AG04449 (cell line): ENCODE measurements at regions not wholly inside any gene's neighbourhood (a gene's known extent, or its start where the extent isn't known, plus 50 kb on each side); places are given as distances from the start of the nearest gene placed in this dataset.
"Not testable (repeated sequence)": the region's sequence is repeated elsewhere in the genome, so short reads cannot be mapped to it uniquely, and the experiment has no call there.

ENCODE experiments used
- CTCF ChIA-PET: fragments of 350-600 bp; formaldehyde crosslinking; extraction: SDS; loops from one replicate; lab custom pipeline; 2021; ENCODE audit warnings: antibody characterized with exemption; lab: Yijun Ruan, JAX
- POLR2A ChIA-PET: fragments of 400-600, 350-600 bp; formaldehyde crosslinking; extraction: SDS; loops from one replicate; lab custom pipeline; 2020; ENCODE audit warnings: antibody characterized with exemption, inconsistent platforms; lab: Yijun Ruan, JAX
- DNase-seq: peaks from one replicate; pipeline ENCODE4 v3.0.0-alpha.2; 2010; ENCODE audit warnings: low read depth, low spot score
- H3K4me3 ChIP-seq: 2 replicates; pipeline ENCODE4 v1.5.1; 2011; ENCODE audit warnings: low read depth, mild to moderate bottlenecking, control low read depth, low read length
- TF ChIP-seq, protein P1 (sequence below): IDR thresholded peaks from one replicate; pipeline ENCODE4 v1.5.1; 2011; ENCODE audit warnings: mild to moderate bottlenecking, moderate library complexity, low read length, control low read depth, inconsistent platforms; ENCODE audit not compliant: insufficient read depth; ENCODE audit errors: missing control alignments

DNA sequence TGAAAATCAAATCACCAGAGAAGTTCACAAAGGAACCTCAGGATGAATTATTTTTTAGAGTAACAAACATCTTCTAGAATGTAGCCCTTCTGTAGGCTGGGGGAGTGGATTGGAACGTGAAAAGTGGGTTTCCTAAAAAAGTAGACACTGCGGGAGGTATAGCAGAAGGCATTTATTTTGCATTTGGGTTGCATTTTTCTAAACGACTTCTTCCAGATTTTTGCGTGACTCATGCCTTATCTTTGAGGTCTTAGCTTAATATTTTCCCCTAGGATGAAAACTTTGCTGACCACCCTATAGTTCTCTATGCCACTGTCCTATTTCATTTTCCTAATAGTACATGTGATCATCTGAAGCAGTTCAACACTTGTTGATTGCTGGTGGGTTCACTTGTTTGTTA lies 112.7 kb upstream of the JCAD start:
- DNase-seq, result no peak
- POLR2A ChIA-PET, result interaction anchor here (0.8 to 2.1 kb wide), 4 partner anchors 10 to 161 kb away, joined by 3 to 34 read pairs (median 6); partner anchors contain the start of gene JCAD
- CTCF ChIA-PET, result interaction anchor here (1.2 to 1.8 kb wide), 2 partner anchors 20 to 173 kb away, joined by 3 to 4 read pairs; no protein-coding TSS in a partner anchor
- no peak overlapping the region for H3K4me3 ChIP-seq
- TF ChIP-seq, protein P1, sequence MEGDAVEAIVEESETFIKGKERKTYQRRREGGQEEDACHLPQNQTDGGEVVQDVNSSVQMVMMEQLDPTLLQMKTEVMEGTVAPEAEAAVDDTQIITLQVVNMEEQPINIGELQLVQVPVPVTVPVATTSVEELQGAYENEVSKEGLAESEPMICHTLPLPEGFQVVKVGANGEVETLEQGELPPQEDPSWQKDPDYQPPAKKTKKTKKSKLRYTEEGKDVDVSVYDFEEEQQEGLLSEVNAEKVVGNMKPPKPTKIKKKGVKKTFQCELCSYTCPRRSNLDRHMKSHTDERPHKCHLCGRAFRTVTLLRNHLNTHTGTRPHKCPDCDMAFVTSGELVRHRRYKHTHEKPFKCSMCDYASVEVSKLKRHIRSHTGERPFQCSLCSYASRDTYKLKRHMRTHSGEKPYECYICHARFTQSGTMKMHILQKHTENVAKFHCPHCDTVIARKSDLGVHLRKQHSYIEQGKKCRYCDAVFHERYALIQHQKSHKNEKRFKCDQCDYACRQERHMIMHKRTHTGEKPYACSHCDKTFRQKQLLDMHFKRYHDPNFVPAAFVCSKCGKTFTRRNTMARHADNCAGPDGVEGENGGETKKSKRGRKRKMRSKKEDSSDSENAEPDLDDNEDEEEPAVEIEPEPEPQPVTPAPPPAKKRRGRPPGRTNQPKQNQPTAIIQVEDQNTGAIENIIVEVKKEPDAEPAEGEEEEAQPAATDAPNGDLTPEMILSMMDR, result no peak

DNA sequence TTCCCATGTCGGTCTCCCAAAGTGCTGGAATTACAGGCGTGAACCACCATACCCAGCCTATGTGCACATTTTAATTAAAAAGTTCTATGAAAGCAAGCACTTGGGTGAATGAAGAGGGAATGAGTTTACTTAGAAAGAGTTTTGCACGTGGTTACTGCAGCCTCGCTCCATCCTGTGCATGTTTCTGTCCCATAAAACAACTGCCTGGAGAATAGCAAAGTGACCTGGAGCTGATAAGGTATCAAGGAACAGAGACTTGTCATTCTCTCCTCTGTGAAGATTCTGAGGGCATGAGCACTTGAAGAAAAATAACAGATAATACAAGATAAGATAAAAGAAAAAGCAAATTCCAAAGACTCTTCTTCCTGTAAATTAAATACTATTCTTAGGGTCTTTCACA lies 112.2 kb upstream of the JCAD start:
- ChIA-PET CTCF (interaction anchor here (1.8 kb wide), 1 partner anchor 173 kb away, joined by 4 read pairs; no protein-coding TSS in a partner anchor), POLR2A (interaction anchor here (1.7 to 2.1 kb wide), 2 partner anchors 11 to 113 kb away, joined by 8 to 34 read pairs; partner anchors contain the start of gene JCAD)
- no peak overlapping the region for H3K4me3 ChIP-seq
- TF ChIP-seq, protein P1, result no peak
- no peak for DNase-seq

DNA sequence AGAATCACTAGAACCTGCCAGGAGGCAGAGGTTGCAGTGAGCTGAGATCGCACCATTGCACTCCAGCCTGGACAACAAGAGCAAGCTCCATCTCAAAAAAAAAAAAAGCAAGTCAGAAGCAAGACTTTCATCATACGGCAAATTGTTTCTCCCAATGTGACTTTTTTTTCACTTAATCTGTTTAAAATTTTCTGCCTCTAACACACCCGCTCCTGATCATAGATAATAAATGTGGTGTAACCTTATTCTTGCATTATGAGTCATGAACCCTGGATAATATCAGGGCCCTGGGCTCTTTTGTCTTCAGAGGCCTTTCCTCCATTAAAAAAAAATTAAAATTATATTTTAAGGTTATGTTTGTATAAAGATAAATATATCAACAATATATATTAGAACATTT lies 111.4 kb upstream of the JCAD start:
- ChIA-PET POLR2A (interaction anchor here (1.0 kb wide), 1 partner anchor 59 kb away, joined by 4 read pairs; no protein-coding TSS in a partner anchor), CTCF (interaction anchor here (0.9 kb wide), 1 partner anchor 172 kb away, joined by 3 read pairs; no protein-coding TSS in a partner anchor)
- TF ChIP-seq, protein P1, result no peak
- H3K4me3 ChIP-seq, result no peak overlapping the region
- DNase-seq, result no peak

DNA sequence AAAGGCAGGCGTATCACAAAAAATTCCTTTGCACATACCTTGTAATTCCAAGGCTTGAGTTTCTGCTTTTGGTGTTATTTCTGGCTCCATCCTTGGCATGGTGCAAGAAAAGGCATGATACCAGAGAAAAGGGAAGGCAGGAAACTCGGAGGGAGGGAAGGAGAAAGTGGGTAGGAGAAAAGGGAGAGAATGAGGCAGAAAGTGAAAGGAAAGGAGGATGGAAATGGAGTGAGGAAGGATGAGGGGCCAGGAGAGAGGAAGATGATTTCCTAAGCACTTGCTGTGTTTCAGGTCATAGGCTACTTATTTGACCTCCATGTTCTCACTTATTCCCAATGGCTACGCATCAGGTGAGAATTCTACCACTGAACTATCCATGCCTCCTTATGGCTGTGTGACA lies 110.8 kb upstream of the JCAD start:
- H3K4me3 ChIP-seq, result no peak overlapping the region
- no peak for DNase-seq
- ChIA-PET CTCF (interaction anchor here (0.9 kb wide), 1 partner anchor 172 kb away, joined by 3 read pairs; no protein-coding TSS in a partner anchor), POLR2A (interaction anchor here (1.0 kb wide), 1 partner anchor 59 kb away, joined by 4 read pairs; no protein-coding TSS in a partner anchor)
- TF ChIP-seq, protein P1, result no peak

DNA sequence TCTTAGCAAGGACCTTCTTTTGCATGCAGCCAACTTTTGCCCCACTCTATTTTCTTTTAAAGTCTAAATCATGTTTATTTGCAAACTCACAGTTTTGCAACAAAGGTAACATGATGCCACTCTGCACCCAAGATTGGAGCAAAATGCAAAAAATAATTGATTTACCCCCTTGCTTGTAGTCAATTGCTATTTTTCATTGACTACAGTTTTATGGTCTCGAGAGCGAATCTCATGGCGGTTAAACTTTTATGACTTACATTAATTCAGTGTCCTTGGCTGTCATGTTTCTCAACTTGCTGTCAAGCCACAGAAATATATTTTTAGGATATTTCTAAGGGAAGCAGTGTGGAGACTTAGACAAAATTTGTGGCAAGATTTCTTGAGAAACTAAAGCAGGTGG lies 110.0 kb upstream of the JCAD start:
- H3K4me3 ChIP-seq, result no peak overlapping the region
- DNase-seq, result no peak
- POLR2A ChIA-PET, result no interaction called here
- CTCF ChIA-PET, result no interaction called here
- TF ChIP-seq, protein P1, result no peak

DNA sequence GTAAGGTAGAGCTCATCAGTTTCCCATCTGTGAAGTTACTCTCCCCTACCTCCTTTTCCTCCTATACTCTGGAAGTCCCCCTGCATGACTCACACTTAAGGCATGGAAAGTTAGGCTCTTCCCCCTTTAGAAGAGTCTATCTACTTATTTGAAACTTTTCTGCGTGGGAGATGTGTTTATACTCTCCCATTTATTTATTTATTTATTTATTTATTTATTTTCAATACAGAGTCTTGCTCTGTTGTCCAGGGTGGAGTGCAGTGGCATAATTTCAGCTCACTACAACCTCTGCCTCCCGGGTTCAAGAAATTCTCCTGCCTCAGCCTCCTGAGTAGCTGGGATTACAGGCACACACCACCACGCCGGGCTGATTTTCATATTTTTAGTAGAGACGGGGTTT lies 107.5 kb upstream of the JCAD start:
- TF ChIP-seq, protein P1, result no peak
- ChIA-PET CTCF (interaction anchor here (1.0 to 1.6 kb wide), 2 partner anchors 12 to 31 kb away, joined by 3 read pairs; no protein-coding TSS in a partner anchor), POLR2A (interaction anchor here (0.6 kb wide), 1 partner anchor 114 kb away, joined by 3 read pairs; no protein-coding TSS in a partner anchor)
- no peak overlapping the region for H3K4me3 ChIP-seq
- DNase-seq, result no peak

DNA sequence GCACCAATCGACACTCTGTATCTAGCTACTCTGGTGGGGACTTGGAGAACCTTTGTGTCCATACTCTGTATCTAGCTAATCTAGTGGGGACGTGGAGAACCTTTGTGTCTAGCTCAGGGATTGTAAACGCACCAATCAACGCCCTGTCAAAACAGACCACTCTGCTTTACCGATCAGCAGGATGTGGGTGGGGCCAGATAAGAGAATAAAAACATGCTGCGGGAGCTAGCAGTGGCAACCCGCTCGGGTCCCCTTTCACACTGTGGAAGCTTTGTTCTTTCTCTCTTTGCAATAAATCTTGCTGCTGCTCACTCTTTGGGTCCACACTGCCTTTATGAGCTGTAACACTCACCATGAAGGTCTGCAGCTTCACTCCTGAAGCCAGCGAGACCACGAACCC lies 104.0 kb upstream of the JCAD start:
- H3K4me3 ChIP-seq, CTCF ChIA-PET, DNase-seq, POLR2A ChIA-PET: not testable (repeated sequence)

DNA sequence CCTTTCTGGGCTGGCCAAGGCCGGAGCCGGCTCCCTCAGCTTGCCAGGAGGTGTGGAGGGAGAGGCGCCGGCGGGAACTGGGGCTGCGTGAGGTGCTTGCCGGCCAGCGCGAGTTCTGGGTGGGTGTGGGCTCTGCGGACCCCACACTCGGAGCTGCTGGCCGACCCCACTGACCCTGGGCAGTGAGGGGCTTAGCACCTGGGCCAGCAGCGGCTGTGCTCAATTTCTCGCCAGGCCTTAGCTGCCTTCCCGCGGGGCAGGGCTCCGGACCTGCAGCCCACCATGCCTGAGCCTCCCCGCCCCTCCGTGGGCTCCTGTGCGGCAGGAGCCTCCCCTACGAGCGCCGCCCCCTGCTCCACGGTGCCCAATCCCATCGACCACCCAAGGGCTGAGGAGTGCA lies 103.4 kb upstream of the JCAD start:
- POLR2A ChIA-PET, DNase-seq, CTCF ChIA-PET, H3K4me3 ChIP-seq: not testable (repeated sequence)
